IMR-90 (cell line): ENCODE measurements at regions not wholly inside any gene's neighbourhood (a gene's known extent, or its start where the extent isn't known, plus 50 kb on each side); places are given as distances from the start of the nearest gene placed in this dataset.

Experiments used
- ATAC-seq: fragments of 200-7000 bp; cut with Tn5 transposase; 2 replicates; pipeline ENCODE4 v1.9.1; 2020; ENCODE audit warnings: low read depth, mild to moderate bottlenecking, moderate library complexity
- BruUV-seq: library from RNA; stranded (reverse); fragments of 400-500 nt; replicated peaks from 2 replicates; lab custom pipeline; 2021; lab: Mats Ljungman, UMichigan
- CTCF ChIA-PET: fragments of 300-600 bp; formaldehyde crosslinking; extraction: SDS; loops from one replicate; lab custom pipeline; 2021; ENCODE audit warnings: antibody characterized with exemption; lab: Yijun Ruan, JAX
- POLR2A ChIA-PET: fragments of 300-600 bp; sonication (Branson Sonifier 250); formaldehyde crosslinking; loops from one replicate; lab custom pipeline; 2022; ENCODE audit warnings: antibody characterized with exemption; ENCODE audit not compliant: unreplicated experiment; lab: Charles Lee
- DNase-seq: peaks from one replicate; pipeline ENCODE4 v3.0.0; 2013
- H2AFZ ChIP-seq: replicated peaks from 2 replicates; pipeline ENCODE3; 2013; ENCODE audit warnings: low read length, mild to moderate bottlenecking; ENCODE audit not compliant: poor library complexity
- H2AK5ac ChIP-seq: 2 replicates; pipeline ENCODE4 v1.6.1; 2013; ENCODE audit warnings: low read depth, low read length, inconsistent platforms
- H2AK9ac ChIP-seq: replicated peaks from 2 replicates; pipeline ENCODE3; 2013; ENCODE audit warnings: mild to moderate bottlenecking, low read depth, low read length, moderate library complexity; ENCODE audit not compliant: poor library complexity
- H2BK120ac ChIP-seq: 2 replicates; pipeline ENCODE4 v1.6.1; 2013; ENCODE audit warnings: low read depth, low read length, inconsistent platforms
- H2BK15ac ChIP-seq: 3 replicates; pipeline ENCODE4 v1.6.1; 2013; ENCODE audit warnings: low read depth, low read length, inconsistent platforms
- H2BK20ac ChIP-seq: 2 replicates; pipeline ENCODE4 v1.6.1; 2013; ENCODE audit warnings: low read depth, mild to moderate bottlenecking, inconsistent platforms, low read length, moderate library complexity
- H2BK5ac ChIP-seq: 2 replicates; pipeline ENCODE4 v1.6.1; 2013; ENCODE audit warnings: mild to moderate bottlenecking, low read depth, low read length, inconsistent platforms; ENCODE audit not compliant: poor library complexity, severe bottlenecking
- H3K14ac ChIP-seq: replicated peaks from 2 replicates; pipeline ENCODE4 v1.6.1; 2013; ENCODE audit warnings: low read depth, low read length, inconsistent platforms
- H3K18ac ChIP-seq: 2 replicates; pipeline ENCODE4 v1.6.1; 2013; ENCODE audit warnings: low read depth, low read length, control low read depth
- H3K23ac ChIP-seq: 2 replicates; pipeline ENCODE4 v1.6.1; 2013; ENCODE audit warnings: low read depth, low read length, inconsistent platforms
- H3K27ac ChIP-seq: 2 replicates; pipeline ENCODE4 v1.5.1; 2013; ENCODE audit warnings: mild to moderate bottlenecking, control low read depth, low read length; ENCODE audit not compliant: insufficient read depth
- H3K27me3 ChIP-seq: 2 replicates; pipeline ENCODE4 v1.6.1; 2013; ENCODE audit warnings: low read length; ENCODE audit not compliant: control insufficient read depth, insufficient read depth
- H3K36me3 ChIP-seq: 2 replicates; pipeline ENCODE4 v1.6.1; 2013; ENCODE audit warnings: low read length, mixed read lengths; ENCODE audit not compliant: control insufficient read depth, insufficient read depth
- H3K4ac ChIP-seq: 2 replicates; pipeline ENCODE4 v1.6.1; 2013; ENCODE audit warnings: low read depth, low read length, inconsistent platforms
- H3K4me1 ChIP-seq: 2 replicates; pipeline ENCODE4 v1.6.1; 2013; ENCODE audit warnings: low read length, mixed read lengths; ENCODE audit not compliant: control insufficient read depth, insufficient read depth
- H3K4me2 ChIP-seq: 2 replicates; pipeline ENCODE4 v1.6.1; 2013; ENCODE audit warnings: low read depth, mild to moderate bottlenecking, control low read depth, low read length, moderate library complexity
- H3K4me3 ChIP-seq: 2 replicates; pipeline ENCODE4 v1.5.1; 2013; ENCODE audit warnings: low read depth, mild to moderate bottlenecking, control low read depth, low read length, moderate library complexity; ENCODE audit not compliant: insufficient read depth
- H3K56ac ChIP-seq: 2 replicates; pipeline ENCODE4 v1.6.1; 2013; ENCODE audit warnings: low read length, inconsistent platforms; ENCODE audit not compliant: insufficient read depth; ENCODE audit errors: extremely low read depth
- H3K79me1 ChIP-seq, 2 experiments: 2 replicates each; pipeline ENCODE4 v1.6.1; 2013; ENCODE audit warnings: low read length in 2 of 2, inconsistent platforms in 1 of 2, low read depth in 1 of 2
- H3K9ac ChIP-seq: 2 replicates; pipeline ENCODE4 v1.6.1; 2013; ENCODE audit warnings: low read depth, low read length, control low read depth
- H3K9me1 ChIP-seq: 2 replicates; pipeline ENCODE4 v1.6.1; 2013; ENCODE audit warnings: low read length, inconsistent platforms; ENCODE audit not compliant: insufficient read depth
- H3K9me3 ChIP-seq: 2 replicates; pipeline ENCODE4 v1.6.1; 2013; ENCODE audit warnings: low read length; ENCODE audit not compliant: control insufficient read depth, insufficient read depth
- H4K20me1 ChIP-seq: 2 replicates; pipeline ENCODE4 v1.6.1; 2013; ENCODE audit warnings: low read length, inconsistent platforms; ENCODE audit not compliant: insufficient read depth
- H4K5ac ChIP-seq: 2 replicates; pipeline ENCODE4 v1.6.1; 2013; ENCODE audit warnings: mild to moderate bottlenecking, low read depth, low read length, control low read depth
- H4K8ac ChIP-seq, 2 experiments: 2 replicates each; pipeline ENCODE4 v1.6.1; 2013; ENCODE audit warnings: low read depth in 2 of 2, low read length in 2 of 2, control low read depth in 1 of 2, inconsistent platforms in 1 of 2
- H4K91ac ChIP-seq: 2 replicates; pipeline ENCODE4 v1.6.1; 2013; ENCODE audit warnings: low read depth, low read length, inconsistent platforms; ENCODE audit not compliant: insufficient read depth
- BHLHE40 ChIP-seq: fragments of 150-350 bp; IDR thresholded peaks from 2 replicates; pipeline ENCODE4 v1.6.1; 2016; ENCODE audit warnings: mild to moderate bottlenecking, low read depth, low read length
- CEBPB ChIP-seq: IDR thresholded peaks from 2 replicates; pipeline ENCODE4 v1.6.1; 2012; ENCODE audit warnings: low read depth, low read length, improper control_type of control experiment
- CHD1 ChIP-seq: IDR thresholded peaks from 2 replicates; pipeline ENCODE4 v1.6.1; 2012; ENCODE audit warnings: low read depth, low read length, improper control_type of control experiment
- MAFK ChIP-seq: IDR thresholded peaks from 2 replicates; pipeline ENCODE4 v1.6.1; 2012; ENCODE audit warnings: low read depth, low read length, improper control_type of control experiment
- MAZ ChIP-seq: IDR thresholded peaks from 2 replicates; pipeline ENCODE4 v1.6.1; 2012; ENCODE audit warnings: low read depth, mild to moderate bottlenecking, low read length, improper control_type of control experiment, moderate library complexity, borderline replicate concordance
- MXI1 ChIP-seq: IDR thresholded peaks from 2 replicates; pipeline ENCODE4 v1.6.1; 2012; ENCODE audit warnings: low read depth, mild to moderate bottlenecking, low read length, moderate library complexity, borderline replicate concordance
- NFE2L2 ChIP-seq: fragments of 150-350 bp; IDR thresholded peaks from 2 replicates; pipeline ENCODE4 v1.6.1; 2016; ENCODE audit warnings: low read depth, mild to moderate bottlenecking, low read length
- POLR2A ChIP-seq: IDR thresholded peaks from 2 replicates; pipeline ENCODE4 v1.6.1; 2012; ENCODE audit warnings: mild to moderate bottlenecking, low read depth, low read length
- RCOR1 ChIP-seq: IDR thresholded peaks from 2 replicates; pipeline ENCODE4 v1.6.1; 2012; ENCODE audit warnings: mild to moderate bottlenecking, low read length, improper control_type of control experiment; ENCODE audit not compliant: insufficient replicate concordance
- SMC3 ChIP-seq: fragments of 150-350 bp; IDR thresholded peaks from 2 replicates; pipeline ENCODE4 v1.6.1; 2016; ENCODE audit warnings: low read depth, mild to moderate bottlenecking, antibody characterized with exemption, low read length, moderate library complexity
- WGBS, 2 experiments: methylation state at CpG; one replicate each; pipeline versions ENCODE4 v1.1.5 to v1.1.7; 2013; ENCODE audit warnings: missing lambda C conversion rate in 2 of 2; ENCODE audit not compliant: insufficient read length in 1 of 2; ENCODE audit errors: extremely low coverage in 2 of 2; 5-methylcytosine and 5-hydroxymethylcytosine counted together
- dilution Hi-C: fragments of 300-500 bp; cut with HindIII; formaldehyde crosslinking; loops from one replicate; pipeline ENCODE4 v1.14.3; 2018; ENCODE audit warnings: low sequenced_read_pairs; ENCODE audit not compliant: unreplicated experiment
- in situ Hi-C: fragments of 300-500 bp; cut with MboI; formaldehyde crosslinking; loops from 3 replicates; pipeline ENCODE4 v1.14.3; 2019; ENCODE audit warnings: low sequenced_read_pairs, inconsistent platforms, mixed read lengths
- intact Hi-C: fragments of 100-400 bp; cut with micrococcal nuclease; formaldehyde crosslinking; loops from 2 replicates; pipeline ENCODE4 v1.10.0; 2022
- TF ChIP-seq, protein P1 (sequence below): fragments of 150-350 bp; IDR thresholded peaks from 2 replicates; pipeline ENCODE4 v1.6.1; 2016; ENCODE audit warnings: low read depth, mild to moderate bottlenecking, low read length, moderate library complexity, borderline replicate concordance
- TF ChIP-seq, protein P2 (sequence below): fragments of 150-350 bp; IDR thresholded peaks from 2 replicates; pipeline ENCODE4 v1.6.1; 2017; ENCODE audit warnings: mild to moderate bottlenecking, antibody characterized with exemption, low read length, low read depth

DNA sequence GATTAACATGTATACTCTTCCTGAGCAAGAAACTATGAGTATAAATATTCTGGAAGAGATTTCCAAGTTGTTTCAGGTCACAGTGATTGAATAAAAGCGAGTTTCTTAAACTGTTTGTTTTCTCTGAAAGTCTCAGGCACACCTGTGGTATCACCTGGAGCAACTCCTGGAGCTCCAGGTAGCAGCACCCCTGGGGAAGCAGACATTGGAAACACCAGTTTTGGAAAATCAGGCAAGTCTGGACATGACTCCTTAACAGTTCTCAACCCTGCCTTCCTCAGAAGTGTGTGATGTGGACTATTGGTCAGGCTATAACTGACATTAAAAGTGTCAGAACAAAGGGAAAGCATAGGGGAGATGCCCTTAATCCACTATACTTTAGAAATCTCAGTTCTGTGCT is 217.6 kb upstream of the CNTN1 start:
- Histone ChIP-seq H2AK9ac (no peak overlapping the region), H2AFZ (no peak overlapping the region), H3K27me3 (no peaks in the 10 kb centered on the region), H4K20me1 (no peaks in the 10 kb centered on the region), H3K9me3 (peaks cover 4% of the 10 kb centered on the region), H3K4me2 (no peak overlapping the region), H3K36me3 (no peaks in the 10 kb centered on the region), H3K79me1 (no peaks in the 10 kb centered on the region), H2BK15ac (no peak overlapping the region), H3K4me1 (no peaks in the 10 kb centered on the region), H2BK20ac (no peak overlapping the region), H3K4me3 (no peak overlapping the region), H4K91ac (no peak overlapping the region), H4K5ac (no peak overlapping the region), H2BK5ac (no peak overlapping the region), H3K4ac (no peak overlapping the region), H2BK120ac (no peak overlapping the region), H3K27ac (no peak overlapping the region), H3K18ac (no peak overlapping the region), H2AK5ac (no peak overlapping the region), H3K14ac (no peak overlapping the region), H3K23ac (no peak overlapping the region), H3K9ac (no peak overlapping the region), H4K8ac (no peak overlapping the region), H3K56ac (no peak overlapping the region), H3K9me1 (no peaks in the 10 kb centered on the region)
- ATAC-seq (no peak), DNase-seq (no peak)
- ChIA-PET POLR2A (no interaction called here), CTCF (no interaction called here)
- in situ Hi-C loops: no loop called here
- dilution Hi-C loops: no loop called here
- WGBS, 2 experiments: no CpG with 5 or more reads among the region's 1 CpG
- intact Hi-C loops: no loop called here
- no peak for TF ChIP-seq RCOR1
- TF ChIP-seq MAFK: no peak
- TF ChIP-seq BHLHE40: no peak
- TF ChIP-seq MAZ: no peak
- TF ChIP-seq POLR2A: no peak
- TF ChIP-seq, protein P1, sequence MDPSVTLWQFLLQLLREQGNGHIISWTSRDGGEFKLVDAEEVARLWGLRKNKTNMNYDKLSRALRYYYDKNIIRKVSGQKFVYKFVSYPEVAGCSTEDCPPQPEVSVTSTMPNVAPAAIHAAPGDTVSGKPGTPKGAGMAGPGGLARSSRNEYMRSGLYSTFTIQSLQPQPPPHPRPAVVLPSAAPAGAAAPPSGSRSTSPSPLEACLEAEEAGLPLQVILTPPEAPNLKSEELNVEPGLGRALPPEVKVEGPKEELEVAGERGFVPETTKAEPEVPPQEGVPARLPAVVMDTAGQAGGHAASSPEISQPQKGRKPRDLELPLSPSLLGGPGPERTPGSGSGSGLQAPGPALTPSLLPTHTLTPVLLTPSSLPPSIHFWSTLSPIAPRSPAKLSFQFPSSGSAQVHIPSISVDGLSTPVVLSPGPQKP: no peak
- TF ChIP-seq SMC3: no peak
- TF ChIP-seq, protein P2, sequence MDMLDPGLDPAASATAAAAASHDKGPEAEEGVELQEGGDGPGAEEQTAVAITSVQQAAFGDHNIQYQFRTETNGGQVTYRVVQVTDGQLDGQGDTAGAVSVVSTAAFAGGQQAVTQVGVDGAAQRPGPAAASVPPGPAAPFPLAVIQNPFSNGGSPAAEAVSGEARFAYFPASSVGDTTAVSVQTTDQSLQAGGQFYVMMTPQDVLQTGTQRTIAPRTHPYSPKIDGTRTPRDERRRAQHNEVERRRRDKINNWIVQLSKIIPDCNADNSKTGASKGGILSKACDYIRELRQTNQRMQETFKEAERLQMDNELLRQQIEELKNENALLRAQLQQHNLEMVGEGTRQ: no peak
- no peak for TF ChIP-seq NFE2L2
- no peak for TF ChIP-seq MXI1
- no peak for TF ChIP-seq CEBPB
- TF ChIP-seq CHD1: no peak
- no TSS peak for BruUV-seq
